Prostate gland (tissue), 2 donors: ENCODE measurements at regions not wholly inside any gene's neighbourhood (a gene's known extent, or its start where the extent isn't known, plus 50 kb on each side); places are given as distances from the start of the nearest gene placed in this dataset.

Experiments used
- POLR2AphosphoS5 ChIP-seq: sonication (generic); formaldehyde crosslinking; IDR thresholded peaks from one replicate; pipeline ENCODE4 v1.6.1; 2017; ENCODE audit warnings: antibody characterized with exemption
- TF ChIP-seq, protein P1 (sequence below), 4 experiments: fragments of 200-600 bp in 2 of 4; fragments of 450-650 bp in 2 of 4; sonication (generic) in 2 of 4; IDR thresholded peaks; 1 replicate in 3 of 4; 2 replicates in 1 of 4; pipeline ENCODE4 v1.5.1; 2016 to 2019; ENCODE audit warnings: antibody characterized with exemption in 4 of 4, mild to moderate bottlenecking in 2 of 4, moderate library complexity in 2 of 4

DNA sequence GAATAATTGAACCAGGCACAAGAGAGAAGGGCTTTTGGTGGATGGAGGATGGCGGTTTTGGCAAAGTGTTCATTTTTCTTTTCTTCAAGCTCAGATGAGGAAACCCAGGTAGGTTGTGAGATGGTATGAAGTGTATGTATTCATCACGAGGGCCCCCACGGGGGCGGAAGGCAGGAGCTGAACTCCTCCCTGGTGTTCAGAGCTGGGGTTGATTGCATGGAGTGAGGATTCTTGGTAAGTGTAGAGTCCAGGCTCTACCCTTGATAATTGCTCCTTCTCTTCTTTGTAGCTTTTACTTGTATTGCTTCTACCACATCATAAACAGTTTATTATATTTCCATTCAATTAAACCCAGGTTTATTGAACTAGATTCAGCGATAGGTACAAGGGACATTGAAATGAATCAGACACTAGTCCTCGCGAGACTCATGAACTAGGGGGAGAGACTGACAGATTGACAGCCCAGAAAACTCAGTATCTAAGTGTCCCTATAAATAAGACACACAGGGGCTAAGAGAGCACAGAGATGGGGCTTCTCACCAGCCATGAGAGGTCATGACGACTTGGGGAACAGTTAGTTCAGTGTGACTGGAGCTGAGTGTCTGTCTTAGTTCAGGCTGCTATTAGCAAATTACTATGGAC is 116.7 kb upstream of the KLF4 start:
- TF ChIP-seq, protein P1, sequence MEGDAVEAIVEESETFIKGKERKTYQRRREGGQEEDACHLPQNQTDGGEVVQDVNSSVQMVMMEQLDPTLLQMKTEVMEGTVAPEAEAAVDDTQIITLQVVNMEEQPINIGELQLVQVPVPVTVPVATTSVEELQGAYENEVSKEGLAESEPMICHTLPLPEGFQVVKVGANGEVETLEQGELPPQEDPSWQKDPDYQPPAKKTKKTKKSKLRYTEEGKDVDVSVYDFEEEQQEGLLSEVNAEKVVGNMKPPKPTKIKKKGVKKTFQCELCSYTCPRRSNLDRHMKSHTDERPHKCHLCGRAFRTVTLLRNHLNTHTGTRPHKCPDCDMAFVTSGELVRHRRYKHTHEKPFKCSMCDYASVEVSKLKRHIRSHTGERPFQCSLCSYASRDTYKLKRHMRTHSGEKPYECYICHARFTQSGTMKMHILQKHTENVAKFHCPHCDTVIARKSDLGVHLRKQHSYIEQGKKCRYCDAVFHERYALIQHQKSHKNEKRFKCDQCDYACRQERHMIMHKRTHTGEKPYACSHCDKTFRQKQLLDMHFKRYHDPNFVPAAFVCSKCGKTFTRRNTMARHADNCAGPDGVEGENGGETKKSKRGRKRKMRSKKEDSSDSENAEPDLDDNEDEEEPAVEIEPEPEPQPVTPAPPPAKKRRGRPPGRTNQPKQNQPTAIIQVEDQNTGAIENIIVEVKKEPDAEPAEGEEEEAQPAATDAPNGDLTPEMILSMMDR (IDR thresholded peaks at IDR 0.05), result no peak
- no peak for TF ChIP-seq POLR2AphosphoS5
